Activated CD4-positive, alpha-beta T cell treated with anti-CD3 and anti-CD28 coated beads, Interleukin-2, amount 10 ng/mL, durations not matched to agents 7 days and 5 days (primary cell): ENCODE measurements at regions not wholly inside any gene's neighbourhood (a gene's known extent, or its start where the extent isn't known, plus 50 kb on each side); places are given as distances from the start of the nearest gene placed in this dataset.

Source experiments
- CTCF ChIA-PET: fragments of 350-600 bp; sonication (Branson Sonifier 250); formaldehyde crosslinking; loops from one replicate; lab custom pipeline; 2021; ENCODE audit warnings: antibody characterized with exemption; lab: Charles Lee
- POLR2A ChIA-PET: fragments of 350-600 bp; sonication (Branson Sonifier 250); formaldehyde crosslinking; loops from one replicate; lab custom pipeline; 2021; ENCODE audit warnings: antibody characterized with exemption; lab: Charles Lee
- DNase-seq: peaks from one replicate; pipeline ENCODE4 v3.0.0-alpha.2; 2020
- H3K27ac Mint-ChIP-seq: one replicate; pipeline ENCODE4 v1.8.0; 2021; ENCODE audit warnings: mild to moderate bottlenecking, moderate library complexity, mixed read lengths
- H3K27me3 Mint-ChIP-seq: one replicate; pipeline ENCODE4 v1.8.0; 2021; ENCODE audit warnings: mixed read lengths
- H3K36me3 Mint-ChIP-seq: one replicate; pipeline ENCODE4 v1.8.0; 2021; ENCODE audit warnings: low read depth, mixed read lengths
- H3K4me1 Mint-ChIP-seq: one replicate; pipeline ENCODE4 v1.8.0; 2021; ENCODE audit warnings: mixed read lengths
- H3K4me3 Mint-ChIP-seq: one replicate; pipeline ENCODE4 v1.8.0; 2021; ENCODE audit warnings: mild to moderate bottlenecking, moderate library complexity, mixed read lengths
- H3K9me3 Mint-ChIP-seq: one replicate; pipeline ENCODE4 v1.8.0; 2021; ENCODE audit warnings: mixed read lengths

GRCh38 chr6:111980971-111981840 lies 72.7 kb upstream of the CCN6 start:
- Mint-ChIP-seq H3K36me3 (peaks cover 4% of the 10 kb centered on the region), H3K4me3 (no peak overlapping the region), H3K4me1 (peaks cover 60% of the 10 kb centered on the region), H3K27me3 (no peaks in the 10 kb centered on the region), H3K9me3 (no peaks in the 10 kb centered on the region), H3K27ac (no peak overlapping the region)
- ChIA-PET CTCF (interaction anchor here (0.8 to 1.8 kb wide), 4 partner anchors 11 to 108 kb away, joined by 3 to 5 read pairs (median 4); partner anchors contain the start of gene FYN), POLR2A (no interaction called here)
- no peak for DNase-seq

- Mint-ChIP-seq H3K4me1 (peaks cover 54% of the 10 kb centered on the region), H3K9me3 (peaks cover 2% of the 10 kb centered on the region), H3K36me3 (peaks cover 6% of the 10 kb centered on the region), H3K27me3 (no peaks in the 10 kb centered on the region), H3K27ac (no peak overlapping the region), H3K4me3 (no peak overlapping the region)
- CTCF ChIA-PET: interaction anchor here (0.7 kb wide), 2 partner anchors 121 to 230 kb away, joined by 3 read pairs; no protein-coding TSS in a partner anchor
- POLR2A ChIA-PET: no interaction called here
- no peak for DNase-seq
Observed at GRCh38 chr6:111982681-111983080, 71.2 kb upstream of the CCN6 start.

- H3K4me1 Mint-ChIP-seq: peaks cover 54% of the 10 kb centered on the region
- peaks cover 9% of the 10 kb centered on the region for H3K36me3 Mint-ChIP-seq
- POLR2A ChIA-PET: no interaction called here
- H3K4me3 Mint-ChIP-seq: no peak overlapping the region
- peak overlapping the region; percentile 31 for H3K27ac Mint-ChIP-seq
- no peaks in the 10 kb centered on the region for H3K27me3 Mint-ChIP-seq
- peaks cover 4% of the 10 kb centered on the region for H3K9me3 Mint-ChIP-seq
- DNase-seq: no peak
- CTCF ChIA-PET: interaction anchor here (0.7 to 1.9 kb wide), 4 partner anchors 9 to 230 kb away, joined by 3 to 6 read pairs (median 4); no protein-coding TSS in a partner anchor
Observed at GRCh38 chr6:111983193-111983592, 70.7 kb upstream of the CCN6 start.

- no peak overlapping the region for H3K4me3 Mint-ChIP-seq
- H3K9me3 Mint-ChIP-seq: peaks cover 11% of the 10 kb centered on the region
- H3K4me1 Mint-ChIP-seq: peaks cover 63% of the 10 kb centered on the region
- no peak for DNase-seq
- peaks cover 14% of the 10 kb centered on the region for H3K36me3 Mint-ChIP-seq
- H3K27ac Mint-ChIP-seq: no peak overlapping the region
- ChIA-PET CTCF (interaction anchor here (0.6 to 1.9 kb wide), 6 partner anchors 9 to 35 kb away, joined by 3 to 6 read pairs (median 4); no protein-coding TSS in a partner anchor), POLR2A (no interaction called here)
- H3K27me3 Mint-ChIP-seq: no peaks in the 10 kb centered on the region
Observed at GRCh38 chr6:111984081-111984480, 69.8 kb upstream of the CCN6 start.

- DNase-seq: no peak
- Mint-ChIP-seq H3K9me3 (peaks cover 11% of the 10 kb centered on the region), H3K36me3 (peaks cover 14% of the 10 kb centered on the region), H3K27ac (peak overlapping the region; percentile 57), H3K4me1 (peaks cover 63% of the 10 kb centered on the region), H3K4me3 (no peak overlapping the region), H3K27me3 (no peaks in the 10 kb centered on the region)
- ChIA-PET POLR2A (no interaction called here), CTCF (interaction anchor here (1.7 to 1.9 kb wide), 4 partner anchors 10 to 26 kb away, joined by 3 to 6 read pairs (median 4); no protein-coding TSS in a partner anchor)
Observed at GRCh38 chr6:111984516-111985201, 69.2 kb upstream of the CCN6 start.

GRCh38 chr6:111985202-111985731 lies 68.6 kb upstream of the CCN6 start:
- H3K4me1 Mint-ChIP-seq: peaks cover 66% of the 10 kb centered on the region
- H3K9me3 Mint-ChIP-seq: peaks cover 13% of the 10 kb centered on the region
- no peak overlapping the region for H3K4me3 Mint-ChIP-seq
- H3K36me3 Mint-ChIP-seq: peaks cover 14% of the 10 kb centered on the region
- H3K27me3 Mint-ChIP-seq: no peaks in the 10 kb centered on the region
- ChIA-PET CTCF (interaction anchor here (1.7 to 1.9 kb wide), 3 partner anchors 12 to 27 kb away, joined by 3 to 5 read pairs (median 4); no protein-coding TSS in a partner anchor), POLR2A (no interaction called here)
- peak overlapping the region; percentile 57 for H3K27ac Mint-ChIP-seq
- peak; percentile 26 for DNase-seq

GRCh38 chr6:111986651-111987050 lies 67.3 kb upstream of the CCN6 start:
- peaks cover 13% of the 10 kb centered on the region for H3K9me3 Mint-ChIP-seq
- no peak for DNase-seq
- no peak overlapping the region for H3K4me3 Mint-ChIP-seq
- ChIA-PET CTCF (interaction anchor here (0.8 to 2.0 kb wide), 6 partner anchors 9 to 264 kb away, joined by 3 to 10 read pairs (median 4); no protein-coding TSS in a partner anchor), POLR2A (no interaction called here)
- H3K36me3 Mint-ChIP-seq: peaks cover 14% of the 10 kb centered on the region
- peaks cover 78% of the 10 kb centered on the region for H3K4me1 Mint-ChIP-seq
- no peaks in the 10 kb centered on the region for H3K27me3 Mint-ChIP-seq
- H3K27ac Mint-ChIP-seq: no peak overlapping the region

GRCh38 chr6:111987295-111987694 lies 66.6 kb upstream of the CCN6 start:
- ChIA-PET POLR2A (no interaction called here), CTCF (interaction anchor here (0.5 to 2.0 kb wide), 8 partner anchors 10 to 727 kb away, joined by 3 to 10 read pairs (median 4); no protein-coding TSS in a partner anchor)
- peaks cover 13% of the 10 kb centered on the region for H3K9me3 Mint-ChIP-seq
- H3K4me3 Mint-ChIP-seq: no peak overlapping the region
- H3K4me1 Mint-ChIP-seq: peaks cover 79% of the 10 kb centered on the region
- H3K27ac Mint-ChIP-seq: peak overlapping the region; percentile 47
- H3K27me3 Mint-ChIP-seq: no peaks in the 10 kb centered on the region
- peaks cover 14% of the 10 kb centered on the region for H3K36me3 Mint-ChIP-seq
- no peak for DNase-seq

GRCh38 chr6:111988926-111989325 lies 65.0 kb upstream of the CCN6 start:
- Mint-ChIP-seq H3K4me3 (no peak overlapping the region), H3K9me3 (peaks cover 13% of the 10 kb centered on the region), H3K36me3 (peaks cover 14% of the 10 kb centered on the region), H3K4me1 (peaks cover 79% of the 10 kb centered on the region), H3K27me3 (no peaks in the 10 kb centered on the region), H3K27ac (peak overlapping the region; percentile 90)
- no peak for DNase-seq
- CTCF ChIA-PET: interaction anchor here (0.5 to 1.6 kb wide), 5 partner anchors 15 to 233 kb away, joined by 3 to 6 read pairs (median 4); no protein-coding TSS in a partner anchor
- POLR2A ChIA-PET: no interaction called here

GRCh38 chr6:111989743-111990142 lies 64.2 kb upstream of the CCN6 start:
- Mint-ChIP-seq H3K27me3 (no peaks in the 10 kb centered on the region), H3K27ac (peak overlapping the region; percentile 90), H3K4me3 (peak overlapping the region; percentile 7), H3K4me1 (peaks cover 81% of the 10 kb centered on the region), H3K36me3 (peaks cover 14% of the 10 kb centered on the region), H3K9me3 (peaks cover 13% of the 10 kb centered on the region)
- POLR2A ChIA-PET: no interaction called here
- DNase-seq: peak; percentile 40
- CTCF ChIA-PET: interaction anchor here (0.5 to 1.3 kb wide), 5 partner anchors 17 to 280 kb away, joined by 3 to 5 read pairs (median 4); no protein-coding TSS in a partner anchor

GRCh38 chr6:111990214-111990613 lies 63.7 kb upstream of the CCN6 start:
- Mint-ChIP-seq H3K27me3 (no peaks in the 10 kb centered on the region), H3K27ac (peak overlapping the region; percentile 90), H3K9me3 (peaks cover 13% of the 10 kb centered on the region), H3K4me1 (peaks cover 79% of the 10 kb centered on the region), H3K36me3 (peaks cover 14% of the 10 kb centered on the region), H3K4me3 (peak overlapping the region; percentile 7)
- POLR2A ChIA-PET: no interaction called here
- CTCF ChIA-PET: interaction anchor here (1.0 to 1.1 kb wide), 2 partner anchors 17 to 281 kb away, joined by 3 to 5 read pairs; no protein-coding TSS in a partner anchor
- no peak for DNase-seq

GRCh38 chr6:111992851-111993250 lies 61.1 kb upstream of the CCN6 start:
- peaks cover 11% of the 10 kb centered on the region for H3K9me3 Mint-ChIP-seq
- peaks cover 76% of the 10 kb centered on the region for H3K4me1 Mint-ChIP-seq
- ChIA-PET POLR2A (interaction anchor here (1.0 kb wide), 1 partner anchor 19 kb away, joined by 3 read pairs; no protein-coding TSS in a partner anchor), CTCF (interaction anchor here (0.7 to 2.7 kb wide), 13 partner anchors 15 to 289 kb away, joined by 3 to 10 read pairs (median 5); no protein-coding TSS in a partner anchor)
- H3K27me3 Mint-ChIP-seq: no peaks in the 10 kb centered on the region
- H3K36me3 Mint-ChIP-seq: peaks cover 8% of the 10 kb centered on the region
- peak overlapping the region; percentile 81 for H3K27ac Mint-ChIP-seq
- no peak overlapping the region for H3K4me3 Mint-ChIP-seq
- peak; percentile 48 for DNase-seq
